ENCODE measurements at regions not wholly inside any gene's neighbourhood (a gene's known extent, or its start where the extent isn't known, plus 50 kb on each side); places are given as distances from the start of the nearest gene placed in this dataset.

- TF ChIP-seq ZSCAN18 (tag by site-specific recombination; IDR thresholded peaks at IDR 0.05), result no peak
- no peak for TF ChIP-seq ZNF416 (tag by site-specific recombination; IDR thresholded peaks at IDR 0.05)
- TF ChIP-seq ZNF214 (tag by site-specific recombination; IDR thresholded peaks at IDR 0.05; ENCODE audit: borderline replicate concordance), result no peak
- no peak for TF ChIP-seq ZNF239 (tag by site-specific recombination; IDR thresholded peaks at IDR 0.05)
- TF ChIP-seq KLF1 (tag by site-specific recombination; IDR thresholded peaks at IDR 0.05), result no peak
- no peak for TF ChIP-seq ZNF658 (tag by site-specific recombination; IDR thresholded peaks at IDR 0.05)
- TF ChIP-seq, protein P1, sequence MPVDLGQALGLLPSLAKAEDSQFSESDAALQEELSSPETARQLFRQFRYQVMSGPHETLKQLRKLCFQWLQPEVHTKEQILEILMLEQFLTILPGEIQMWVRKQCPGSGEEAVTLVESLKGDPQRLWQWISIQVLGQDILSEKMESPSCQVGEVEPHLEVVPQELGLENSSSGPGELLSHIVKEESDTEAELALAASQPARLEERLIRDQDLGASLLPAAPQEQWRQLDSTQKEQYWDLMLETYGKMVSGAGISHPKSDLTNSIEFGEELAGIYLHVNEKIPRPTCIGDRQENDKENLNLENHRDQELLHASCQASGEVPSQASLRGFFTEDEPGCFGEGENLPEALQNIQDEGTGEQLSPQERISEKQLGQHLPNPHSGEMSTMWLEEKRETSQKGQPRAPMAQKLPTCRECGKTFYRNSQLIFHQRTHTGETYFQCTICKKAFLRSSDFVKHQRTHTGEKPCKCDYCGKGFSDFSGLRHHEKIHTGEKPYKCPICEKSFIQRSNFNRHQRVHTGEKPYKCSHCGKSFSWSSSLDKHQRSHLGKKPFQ (tag by site-specific recombination; IDR thresholded peaks at IDR 0.05), result no peak
- TF ChIP-seq ZNF350 (tag by site-specific recombination; IDR thresholded peaks at IDR 0.05), result no peak
These were observed 213.1 kb upstream of the ADAMTS9 start (continued) for GRCh38 chr3:64900617-64901521.

DNA sequence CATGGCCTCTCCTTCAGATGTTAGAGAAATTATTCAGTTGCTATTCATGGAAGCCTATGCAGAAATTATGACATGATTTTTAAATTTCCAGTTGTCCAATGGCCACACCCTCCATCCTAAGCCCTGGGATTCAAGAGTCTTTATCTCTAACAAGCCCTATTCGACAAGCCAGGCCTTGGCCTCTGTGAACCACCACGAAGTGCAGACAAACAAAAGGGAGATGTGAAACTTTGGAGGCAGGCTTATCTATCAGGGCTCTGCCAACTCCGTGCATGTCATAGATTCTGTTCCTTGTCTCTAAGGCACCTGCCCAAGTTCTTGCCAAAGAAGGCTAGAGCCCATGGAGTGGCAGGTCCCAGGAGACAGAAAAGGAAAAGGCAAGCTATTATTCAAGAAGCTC lies 212.4 kb upstream of the ADAMTS9 start:
- no peaks in the 10 kb centered on the region for H3K9me3 ChIP-seq (ENCODE audit: control insufficient read depth, insufficient read depth, low read depth, low read length)
- TF ChIP-seq ZNF701 (tag by site-specific recombination; IDR thresholded peaks at IDR 0.05) (no peak), ZBTB8A (tag by site-specific recombination; IDR thresholded peaks at IDR 0.05) (no peak), ZNF624 (tag by site-specific recombination; IDR thresholded peaks at IDR 0.05) (no peak), ZNF19 (tag by site-specific recombination; IDR thresholded peaks at IDR 0.05; ENCODE audit: low read depth) (no peak), ZNF23 (tag by site-specific recombination; IDR thresholded peaks at IDR 0.05; ENCODE audit: borderline replicate concordance) (no peak), MZF1 (tag by site-specific recombination; IDR thresholded peaks at IDR 0.05; ENCODE audit: borderline replicate concordance) (no peak), ZNF473 (tag by site-specific recombination; IDR thresholded peaks at IDR 0.05) (no peak), KLF10 (tag by site-specific recombination; IDR thresholded peaks at IDR 0.05) (no peak), ZNF585B (tag by site-specific recombination; IDR thresholded peaks at IDR 0.05) (no peak), ZNF2 (tag by site-specific recombination; IDR thresholded peaks at IDR 0.05) (no peak), ZNF184 (tag by site-specific recombination; IDR thresholded peaks at IDR 0.05) (no peak), ZFHX2 (tag by site-specific recombination; conservative IDR thresholded peaks at IDR 0.05) (no peak)
- TF ChIP-seq, protein P2, sequence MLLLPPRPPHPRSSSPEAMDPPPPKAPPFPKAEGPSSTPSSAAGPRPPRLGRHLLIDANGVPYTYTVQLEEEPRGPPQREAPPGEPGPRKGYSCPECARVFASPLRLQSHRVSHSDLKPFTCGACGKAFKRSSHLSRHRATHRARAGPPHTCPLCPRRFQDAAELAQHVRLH (tag by site-specific recombination; IDR thresholded peaks at IDR 0.05), result no peak
- TF ChIP-seq, protein P3, sequence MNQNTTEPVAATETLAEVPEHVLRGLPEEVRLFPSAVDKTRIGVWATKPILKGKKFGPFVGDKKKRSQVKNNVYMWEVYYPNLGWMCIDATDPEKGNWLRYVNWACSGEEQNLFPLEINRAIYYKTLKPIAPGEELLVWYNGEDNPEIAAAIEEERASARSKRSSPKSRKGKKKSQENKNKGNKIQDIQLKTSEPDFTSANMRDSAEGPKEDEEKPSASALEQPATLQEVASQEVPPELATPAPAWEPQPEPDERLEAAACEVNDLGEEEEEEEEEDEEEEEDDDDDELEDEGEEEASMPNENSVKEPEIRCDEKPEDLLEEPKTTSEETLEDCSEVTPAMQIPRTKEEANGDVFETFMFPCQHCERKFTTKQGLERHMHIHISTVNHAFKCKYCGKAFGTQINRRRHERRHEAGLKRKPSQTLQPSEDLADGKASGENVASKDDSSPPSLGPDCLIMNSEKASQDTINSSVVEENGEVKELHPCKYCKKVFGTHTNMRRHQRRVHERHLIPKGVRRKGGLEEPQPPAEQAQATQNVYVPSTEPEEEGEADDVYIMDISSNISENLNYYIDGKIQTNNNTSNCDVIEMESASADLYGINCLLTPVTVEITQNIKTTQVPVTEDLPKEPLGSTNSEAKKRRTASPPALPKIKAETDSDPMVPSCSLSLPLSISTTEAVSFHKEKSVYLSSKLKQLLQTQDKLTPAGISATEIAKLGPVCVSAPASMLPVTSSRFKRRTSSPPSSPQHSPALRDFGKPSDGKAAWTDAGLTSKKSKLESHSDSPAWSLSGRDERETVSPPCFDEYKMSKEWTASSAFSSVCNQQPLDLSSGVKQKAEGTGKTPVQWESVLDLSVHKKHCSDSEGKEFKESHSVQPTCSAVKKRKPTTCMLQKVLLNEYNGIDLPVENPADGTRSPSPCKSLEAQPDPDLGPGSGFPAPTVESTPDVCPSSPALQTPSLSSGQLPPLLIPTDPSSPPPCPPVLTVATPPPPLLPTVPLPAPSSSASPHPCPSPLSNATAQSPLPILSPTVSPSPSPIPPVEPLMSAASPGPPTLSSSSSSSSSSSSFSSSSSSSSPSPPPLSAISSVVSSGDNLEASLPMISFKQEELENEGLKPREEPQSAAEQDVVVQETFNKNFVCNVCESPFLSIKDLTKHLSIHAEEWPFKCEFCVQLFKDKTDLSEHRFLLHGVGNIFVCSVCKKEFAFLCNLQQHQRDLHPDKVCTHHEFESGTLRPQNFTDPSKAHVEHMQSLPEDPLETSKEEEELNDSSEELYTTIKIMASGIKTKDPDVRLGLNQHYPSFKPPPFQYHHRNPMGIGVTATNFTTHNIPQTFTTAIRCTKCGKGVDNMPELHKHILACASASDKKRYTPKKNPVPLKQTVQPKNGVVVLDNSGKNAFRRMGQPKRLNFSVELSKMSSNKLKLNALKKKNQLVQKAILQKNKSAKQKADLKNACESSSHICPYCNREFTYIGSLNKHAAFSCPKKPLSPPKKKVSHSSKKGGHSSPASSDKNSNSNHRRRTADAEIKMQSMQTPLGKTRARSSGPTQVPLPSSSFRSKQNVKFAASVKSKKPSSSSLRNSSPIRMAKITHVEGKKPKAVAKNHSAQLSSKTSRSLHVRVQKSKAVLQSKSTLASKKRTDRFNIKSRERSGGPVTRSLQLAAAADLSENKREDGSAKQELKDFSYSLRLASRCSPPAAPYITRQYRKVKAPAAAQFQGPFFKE (tag by site-specific recombination; IDR thresholded peaks at IDR 0.05; ENCODE audit: borderline replicate concordance), result no peak
- POLR2A ChIA-PET, result no interaction called here
- no peak overlapping the region for H3K27ac ChIP-seq (ENCODE audit: extremely low read depth, low read depth, low read length)
- H3K4me1 ChIP-seq (ENCODE audit: control insufficient read depth, insufficient read depth, low read length), result no peaks in the 10 kb centered on the region
- no peaks in the 10 kb centered on the region for H3K36me3 ChIP-seq (ENCODE audit: control insufficient read depth in 2 of 2, insufficient read depth in 1 of 2, low read length in 2 of 2)
- H3K4me3 ChIP-seq (ENCODE audit: low read depth, low read length), result no peak overlapping the region
- CTCF ChIA-PET, result no interaction called here

All from HEK293 (cell line).